ENCODE measurements at regions not wholly inside any gene's neighbourhood (a gene's known extent, or its start where the extent isn't known, plus 50 kb on each side); places are given as distances from the start of the nearest gene placed in this dataset.
"Not testable (repeated sequence)": the region's sequence is repeated elsewhere in the genome, so short reads cannot be mapped to it uniquely, and the experiment has no call there.

DNA sequence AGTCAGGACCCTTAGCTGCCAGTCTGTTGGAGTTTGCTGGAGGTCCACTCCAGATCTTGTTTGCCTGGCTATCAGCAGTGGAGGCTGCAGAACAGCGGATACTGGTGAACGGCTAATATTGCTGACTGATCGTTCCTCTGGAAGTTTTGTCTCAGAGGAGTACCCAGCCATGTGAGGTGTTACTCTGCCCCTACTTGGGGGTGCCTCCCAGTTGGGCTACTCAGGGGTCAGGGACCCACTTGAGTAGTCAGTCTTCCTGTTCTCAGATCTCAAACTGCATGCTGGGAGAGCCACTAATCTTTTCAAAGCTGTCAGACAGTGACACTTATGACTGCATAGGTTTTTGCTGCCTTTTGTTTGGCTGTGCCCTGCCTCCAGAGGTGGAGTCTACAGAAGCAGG is 160.5 kb downstream of the OR4A47 start:
- H3K4me1 Mint-ChIP-seq; ATAC-seq (ENCODE audit: low read depth in 2 of 2); H3K4me3 ChIP-seq (ENCODE audit: low read depth, low read length); H3K9me3 ChIP-seq (ENCODE audit: control insufficient read depth in 2 of 2, low read length in 2 of 2); H3K36me3 ChIP-seq (ENCODE audit: control insufficient read depth, insufficient read depth, low read length); H3K27ac Mint-ChIP-seq; H3K4me3 Mint-ChIP-seq; H3K4me1 ChIP-seq (ENCODE audit: control insufficient read depth, insufficient read depth, low read length, poor library complexity, severe bottlenecking); H3K27me3 Mint-ChIP-seq; DNase-seq; H3K27ac ChIP-seq (ENCODE audit: insufficient read depth, low read length, poor library complexity, severe bottlenecking); H3K36me3 Mint-ChIP-seq; H3K27me3 ChIP-seq (ENCODE audit: control insufficient read depth, insufficient read depth, low read length): not testable (repeated sequence)
- H3K9me3 Mint-ChIP-seq: peaks cover 0 to 39% (median 4%) of the 10 kb centered on the region in 7 donors

- H3K4me1 Mint-ChIP-seq: no peaks in the 10 kb centered on the region
- DNase-seq (no peak), ATAC-seq (ENCODE audit: low read depth in 2 of 2) (no peak)
- Histone ChIP-seq H3K36me3 (ENCODE audit: control insufficient read depth, insufficient read depth, low read length) (no peaks in the 10 kb centered on the region), H3K9me3 (ENCODE audit: control insufficient read depth in 2 of 2, low read length in 2 of 2) (peaks cover 3 to 40% of the 10 kb centered on the region in 2 experiments), H3K27me3 (ENCODE audit: control insufficient read depth, insufficient read depth, low read length) (no peaks in the 10 kb centered on the region), H3K4me1 (ENCODE audit: control insufficient read depth, insufficient read depth, low read length, poor library complexity, severe bottlenecking) (no peaks in the 10 kb centered on the region), H3K4me3 (ENCODE audit: low read depth, low read length) (no peak overlapping the region), H3K27ac (ENCODE audit: insufficient read depth, low read length, poor library complexity, severe bottlenecking) (no peak overlapping the region)
- no peaks in the 10 kb centered on the region for H3K36me3 Mint-ChIP-seq
- no peak overlapping the region for H3K4me3 Mint-ChIP-seq
- no peaks in the 10 kb centered on the region for H3K27me3 Mint-ChIP-seq
- peaks cover 0 to 36% (median 6%) of the 10 kb centered on the region in 7 donors for H3K9me3 Mint-ChIP-seq
- no peak overlapping the region for H3K27ac Mint-ChIP-seq
These were observed 180.6 kb downstream of the OR4A47 start for GRCh38 chr11:48669146-48669545.

- H3K4me3 ChIP-seq (ENCODE audit: low read depth, low read length): no peak overlapping the region
- ATAC-seq (ENCODE audit: low read depth in 2 of 2): no peak
- H3K9me3 Mint-ChIP-seq: peaks cover 0 to 53% (median 6%) of the 10 kb centered on the region in 7 donors
These were observed 187.4 kb downstream of the OR4A47 start for GRCh38 chr11:48675945-48676344.

GRCh38 chr11:48683226-48683720 is 194.7 kb downstream of the OR4A47 start:
- Mint-ChIP-seq H3K4me1 (no peaks in the 10 kb centered on the region), H3K27me3 (no peaks in the 10 kb centered on the region), H3K27ac (no peak overlapping the region), H3K4me3 (no peak overlapping the region), H3K36me3 (no peaks in the 10 kb centered on the region), H3K9me3 (peaks cover 0 to 44% (median 18%) of the 10 kb centered on the region in 7 donors)
- peaks cover 3 to 6% of the 10 kb centered on the region in 2 experiments for H3K9me3 ChIP-seq (ENCODE audit: control insufficient read depth in 2 of 2, low read length in 2 of 2)
- no peak overlapping the region for H3K4me3 ChIP-seq (ENCODE audit: low read depth, low read length)
- DNase-seq: no peak
- no peak overlapping the region for H3K27ac ChIP-seq (ENCODE audit: insufficient read depth, low read length, poor library complexity, severe bottlenecking)
- H3K27me3 ChIP-seq (ENCODE audit: control insufficient read depth, insufficient read depth, low read length): no peaks in the 10 kb centered on the region
- ATAC-seq (ENCODE audit: low read depth in 2 of 2): no peak
- H3K36me3 ChIP-seq (ENCODE audit: control insufficient read depth, insufficient read depth, low read length): no peaks in the 10 kb centered on the region
- H3K4me1 ChIP-seq (ENCODE audit: control insufficient read depth, insufficient read depth, low read length, poor library complexity, severe bottlenecking): no peaks in the 10 kb centered on the region

More at GRCh38 chr11:48675945-48676344, 187.4 kb downstream of the OR4A47 start:
- Histone ChIP-seq H3K27me3 (ENCODE audit: control insufficient read depth, insufficient read depth, low read length) (no peaks in the 10 kb centered on the region), H3K36me3 (ENCODE audit: control insufficient read depth, insufficient read depth, low read length) (no peaks in the 10 kb centered on the region), H3K4me1 (ENCODE audit: control insufficient read depth, insufficient read depth, low read length, poor library complexity, severe bottlenecking) (no peaks in the 10 kb centered on the region), H3K27ac (ENCODE audit: insufficient read depth, low read length, poor library complexity, severe bottlenecking) (no peak overlapping the region), H3K9me3 (ENCODE audit: control insufficient read depth in 2 of 2, low read length in 2 of 2) (peaks cover 14 to 35% of the 10 kb centered on the region in 2 experiments)
- Mint-ChIP-seq H3K27ac (no peak overlapping the region), H3K36me3 (no peaks in the 10 kb centered on the region), H3K4me1 (no peaks in the 10 kb centered on the region), H3K4me3 (no peak overlapping the region), H3K27me3 (no peaks in the 10 kb centered on the region)
- DNase-seq: no peak

DNA sequence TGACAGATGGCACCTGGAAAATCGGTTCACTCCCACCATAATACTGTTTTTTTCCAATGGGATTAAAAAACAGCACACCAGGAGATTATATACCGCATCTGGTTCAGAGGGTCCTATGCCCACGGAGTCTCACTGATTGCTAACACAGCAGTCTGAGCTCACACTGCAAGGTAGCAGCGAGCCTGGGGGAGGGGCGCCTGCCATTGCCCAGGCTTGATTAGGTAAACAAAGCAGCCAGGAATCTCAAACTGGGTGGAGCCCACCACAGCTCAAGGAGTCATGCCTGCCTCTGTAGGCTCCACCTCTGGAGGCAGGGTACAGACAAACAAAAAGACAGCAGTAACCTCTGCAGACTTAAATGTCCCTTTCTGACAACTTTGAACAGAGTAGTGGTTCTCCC is 240.9 kb downstream of the OR4A47 start:
- peaks cover 0 to 25% (median 8%) of the 10 kb centered on the region in 7 donors for H3K9me3 Mint-ChIP-seq
- not testable (repeated sequence) for H3K27me3 Mint-ChIP-seq

DNA sequence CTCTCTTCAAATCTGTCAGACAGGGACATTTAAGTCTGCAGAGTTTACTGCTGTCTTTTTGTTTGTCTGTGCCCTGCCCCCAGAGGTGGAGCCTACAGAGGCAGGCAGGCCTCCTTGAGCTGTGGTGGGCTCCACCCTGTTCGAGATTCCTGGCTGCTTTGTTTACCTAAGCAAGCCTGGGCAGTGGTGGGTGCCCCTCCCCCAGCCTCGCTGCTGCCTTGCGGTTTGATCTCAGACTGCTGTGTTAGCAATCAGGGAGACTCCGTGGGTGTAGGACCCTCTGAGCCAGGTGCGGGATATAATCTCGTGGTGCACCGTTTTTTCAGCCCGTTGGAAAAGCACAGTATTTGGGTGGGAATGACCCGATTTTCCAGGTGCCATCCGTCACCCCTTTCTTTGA is 233.6 kb downstream of the TRIM51G start:
- H3K27me3 Mint-ChIP-seq; DNase-seq; H3K4me1 Mint-ChIP-seq; ATAC-seq (ENCODE audit: low read depth in 2 of 2); H3K9me3 ChIP-seq (ENCODE audit: control insufficient read depth in 2 of 2, low read length in 2 of 2); H3K4me3 Mint-ChIP-seq; H3K27ac Mint-ChIP-seq; H3K36me3 ChIP-seq (ENCODE audit: control insufficient read depth, insufficient read depth, low read length); H3K4me1 ChIP-seq (ENCODE audit: control insufficient read depth, insufficient read depth, low read length, poor library complexity, severe bottlenecking); H3K27me3 ChIP-seq (ENCODE audit: control insufficient read depth, insufficient read depth, low read length); H3K36me3 Mint-ChIP-seq; H3K27ac ChIP-seq (ENCODE audit: insufficient read depth, low read length, poor library complexity, severe bottlenecking); H3K4me3 ChIP-seq (ENCODE audit: low read depth, low read length): not testable (repeated sequence)
- peaks cover 0 to 23% (median 3%) of the 10 kb centered on the region in 7 donors for H3K9me3 Mint-ChIP-seq

More for the DNA sequence above, 240.9 kb downstream of the OR4A47 start:
- H3K36me3 Mint-ChIP-seq; H3K4me1 ChIP-seq (ENCODE audit: control insufficient read depth, insufficient read depth, low read length, poor library complexity, severe bottlenecking); DNase-seq; H3K4me3 ChIP-seq (ENCODE audit: low read depth, low read length); H3K27ac ChIP-seq (ENCODE audit: insufficient read depth, low read length, poor library complexity, severe bottlenecking); H3K4me3 Mint-ChIP-seq; H3K36me3 ChIP-seq (ENCODE audit: control insufficient read depth, insufficient read depth, low read length); ATAC-seq (ENCODE audit: low read depth in 2 of 2); H3K27ac Mint-ChIP-seq; H3K27me3 ChIP-seq (ENCODE audit: control insufficient read depth, insufficient read depth, low read length); H3K4me1 Mint-ChIP-seq: not testable (repeated sequence)
- H3K9me3 ChIP-seq (ENCODE audit: control insufficient read depth in 2 of 2, low read length in 2 of 2): peaks cover 5 to 12% of the 10 kb centered on the region in 2 experiments
